SK-MEL-5 (cell line): ENCODE measurements at regions not wholly inside any gene's neighbourhood (a gene's known extent, or its start where the extent isn't known, plus 50 kb on each side); places are given as distances from the start of the nearest gene placed in this dataset.

Experiments used
- DNase-seq: peaks from one replicate; pipeline ENCODE4 v3.0.0-alpha.2; 2016; ENCODE audit warnings: low read depth, low spot score
- in situ Hi-C: cut with HindIII; loops from 2 replicates; pipeline ENCODE4 v1.10.0; 2016; ENCODE audit warnings: low sequenced_read_pairs, high pct_unique_total_duplicates, low pct_unique_long_range_greater_than_20kb

DNA sequence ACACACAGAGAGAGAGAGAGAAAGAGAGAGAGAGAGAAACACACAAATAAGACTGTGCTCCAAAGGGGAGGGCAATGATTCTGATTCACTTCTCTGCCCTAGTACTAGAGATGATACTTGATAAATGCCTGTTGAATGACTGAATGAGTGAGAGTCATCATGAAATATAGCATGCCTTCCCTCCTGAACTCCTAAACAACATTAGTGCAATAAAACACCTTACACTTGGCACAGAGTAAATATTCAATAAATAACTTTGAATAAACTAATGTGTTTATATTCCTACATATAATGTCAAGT is 511.2 kb upstream of the RAG2 start:
- DNase-seq = no peak
- in situ Hi-C loops = no loop called here

DNA sequence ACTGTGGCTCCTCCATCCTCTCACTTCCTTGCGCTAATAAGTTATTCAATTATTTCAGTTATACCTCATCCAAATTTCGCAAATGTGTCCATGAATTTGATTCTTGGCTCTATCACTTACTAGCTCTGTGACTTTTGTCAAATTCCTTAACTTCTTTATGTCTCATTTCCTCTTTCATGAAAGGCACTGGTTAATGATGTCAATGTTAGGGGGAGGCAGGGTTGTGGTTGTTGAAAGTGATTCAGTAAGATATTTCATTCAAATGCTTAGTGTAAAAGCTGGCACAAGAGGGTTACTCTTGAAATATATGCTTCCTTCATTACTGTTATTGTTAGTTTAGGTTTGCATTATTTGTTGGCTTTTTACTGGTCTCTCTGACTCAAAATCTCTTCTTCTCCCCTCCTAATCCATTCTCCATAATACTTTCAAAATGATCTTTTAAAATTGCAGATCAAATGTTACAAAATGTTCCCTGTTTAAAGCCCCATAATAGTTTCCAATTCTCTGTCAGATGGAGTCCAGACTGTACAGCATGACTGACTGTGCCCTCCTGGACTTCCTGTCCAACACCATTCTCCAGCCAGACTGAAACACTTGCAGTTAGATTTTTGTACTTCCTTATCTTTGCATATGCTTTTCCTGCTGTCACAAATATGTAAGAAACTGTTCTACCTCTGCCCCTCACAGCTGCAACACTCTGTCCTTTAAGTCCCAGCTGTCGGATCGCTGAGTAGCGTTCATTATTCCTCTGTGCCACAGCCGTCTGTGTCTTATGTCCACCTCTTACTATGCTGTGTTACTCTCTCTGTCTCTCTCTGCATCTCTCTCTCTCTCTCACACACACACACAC is 510.6 kb upstream of the RAG2 start:
- no peak for DNase-seq
- in situ Hi-C loops = no loop called here

- in situ Hi-C loops = no loop called here
- no peak for DNase-seq
Measured at GRCh38 chr11:37107831-37108230, 509.8 kb upstream of the RAG2 start.

DNA sequence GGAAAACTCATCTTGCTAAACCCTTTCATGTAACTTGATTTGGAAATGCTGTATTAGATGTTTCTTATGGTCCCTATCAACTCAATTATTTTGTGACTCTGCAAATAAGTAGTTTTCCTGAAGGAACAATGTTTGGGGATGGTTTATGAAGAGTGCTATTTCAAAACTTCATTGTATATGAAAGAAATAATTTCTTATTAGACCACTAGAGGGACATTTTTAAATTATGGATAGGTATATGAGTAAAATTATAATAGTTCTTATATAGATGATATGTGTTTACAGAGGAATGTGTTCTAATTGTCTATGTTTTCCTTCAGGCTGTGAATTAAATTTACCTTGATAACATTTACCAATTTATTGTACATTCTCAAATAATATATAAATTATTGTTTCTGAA is 509.4 kb upstream of the RAG2 start:
- DNase-seq = peak; percentile 12
- in situ Hi-C loops = no loop called here

DNA sequence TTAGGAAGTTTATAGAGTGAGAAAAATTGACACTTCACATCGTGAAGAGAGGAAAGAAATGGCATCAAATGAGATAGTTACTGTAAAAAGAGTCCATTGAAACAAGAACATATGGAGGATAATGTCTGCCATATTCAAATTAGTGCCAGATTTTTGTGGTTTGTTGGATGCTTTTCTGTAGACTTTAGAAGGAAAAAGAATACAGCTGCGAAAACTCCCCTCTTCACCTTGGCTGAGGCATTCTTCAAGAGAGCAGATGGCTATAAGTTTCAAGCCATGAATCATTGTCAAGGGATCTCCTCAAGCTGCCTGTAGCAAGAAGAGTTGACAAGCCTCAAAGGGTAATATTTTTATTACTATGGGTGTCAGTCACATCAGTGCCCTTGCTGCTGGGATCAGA is 507.4 kb upstream of the RAG2 start:
- no peak for DNase-seq
- in situ Hi-C loops = no loop called here

- in situ Hi-C loops = no loop called here
- DNase-seq = no peak
Measured at GRCh38 chr11:37104380-37104779, 506.3 kb upstream of the RAG2 start.

DNA sequence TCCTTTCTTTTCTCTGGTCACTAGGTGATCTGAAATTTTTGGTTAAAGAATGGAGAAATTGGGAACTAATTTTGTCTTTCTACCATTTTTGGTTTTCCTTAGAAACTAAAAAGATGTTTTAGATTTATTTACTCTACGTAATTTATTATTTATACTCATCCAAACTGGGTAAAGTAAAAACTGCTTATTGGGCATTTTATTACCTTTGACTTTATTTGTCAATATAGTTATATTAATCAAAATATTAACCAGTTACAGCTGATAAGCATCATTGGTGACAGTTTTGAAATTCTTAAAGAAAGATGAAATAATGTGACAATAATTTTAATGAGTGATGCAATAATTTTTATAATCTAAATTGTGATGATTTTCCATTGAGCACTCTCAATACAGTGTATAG is 502.0 kb upstream of the RAG2 start:
- DNase-seq = no peak
- in situ Hi-C loops = no loop called here

GRCh38 chr11:37092487-37092886 is 494.5 kb upstream of the RAG2 start:
- DNase-seq = no peak
- in situ Hi-C loops = no loop called here

- no peak for DNase-seq
- in situ Hi-C loops = no loop called here
Measured at GRCh38 chr11:37089439-37089838, 491.4 kb upstream of the RAG2 start.

- DNase-seq = no peak
- in situ Hi-C loops = no loop called here
Measured at GRCh38 chr11:37088573-37088910, 490.5 kb upstream of the RAG2 start.

DNA sequence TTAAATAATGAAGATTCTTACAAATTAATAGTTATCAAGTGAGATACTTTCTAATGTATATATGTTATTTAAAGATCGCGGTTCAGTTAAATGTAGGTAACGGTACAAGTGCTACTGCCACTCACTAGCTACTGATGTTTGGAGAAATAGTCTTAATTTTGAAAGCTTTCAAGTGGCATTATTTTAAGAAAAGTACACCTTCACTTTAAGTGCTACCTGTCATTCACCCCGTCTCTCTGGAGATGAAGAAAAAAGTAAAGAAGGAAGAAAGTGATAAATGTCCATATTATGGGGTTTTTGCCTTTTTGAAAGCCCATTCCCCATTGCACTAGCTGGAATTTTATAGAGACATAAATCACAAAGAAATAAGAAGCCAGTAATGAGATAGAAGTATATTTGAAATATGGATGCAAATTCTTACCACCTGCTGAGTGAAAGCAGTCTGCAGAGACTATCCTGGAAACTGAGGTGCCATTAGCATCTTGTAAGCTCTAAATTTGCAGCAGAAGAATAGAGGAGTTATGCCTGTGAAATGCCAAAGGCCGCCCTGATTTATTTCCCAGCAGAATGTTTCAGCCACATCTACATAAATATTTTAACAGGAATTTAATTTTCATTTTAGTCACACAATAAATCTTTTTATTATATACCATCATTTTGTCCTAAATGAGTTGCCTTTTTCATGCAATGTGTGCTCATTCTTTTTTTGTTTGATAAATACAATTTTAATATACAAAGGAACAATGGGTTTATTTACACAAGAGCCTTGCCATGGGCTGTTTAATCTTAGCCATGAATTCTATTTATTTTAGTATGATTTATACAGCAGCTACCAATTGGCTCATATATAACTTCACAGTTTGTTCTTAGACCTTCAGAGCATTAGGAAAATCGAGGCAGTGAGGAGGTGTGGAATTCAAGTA is 489.9 kb upstream of the RAG2 start:
- no peak for DNase-seq
- in situ Hi-C loops = no loop called here

GRCh38 chr11:37078521-37078920 is 480.5 kb upstream of the RAG2 start:
- in situ Hi-C loops = no loop called here
- DNase-seq = no peak

GRCh38 chr11:37076866-37077265 is 478.8 kb upstream of the RAG2 start:
- in situ Hi-C loops = no loop called here
- no peak for DNase-seq

DNA sequence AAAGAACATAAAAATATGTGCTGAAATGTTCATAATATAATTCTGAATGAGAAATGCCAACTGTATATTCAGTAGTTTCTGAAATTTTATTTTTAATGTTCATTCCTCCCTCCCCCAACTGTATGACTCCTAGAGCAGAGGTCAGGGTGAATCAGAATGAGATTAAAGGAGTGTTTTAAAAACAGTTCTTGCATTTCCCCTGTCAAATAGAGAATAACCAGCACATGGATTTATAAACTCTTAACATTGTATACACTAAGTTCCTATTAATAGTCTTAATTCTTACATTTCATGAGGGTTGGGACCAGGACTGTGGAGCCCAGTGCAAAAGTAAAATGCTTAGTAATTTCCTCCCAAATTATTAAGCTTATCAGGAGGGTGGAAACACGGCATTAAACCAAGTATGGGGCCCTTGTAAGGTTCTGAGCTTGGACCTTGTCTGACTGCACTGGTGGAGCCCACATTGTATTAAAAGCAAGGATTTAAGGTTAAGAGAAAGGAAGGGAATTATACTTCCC is 474.6 kb upstream of the RAG2 start:
- in situ Hi-C loops = no loop called here
- no peak for DNase-seq

DNA sequence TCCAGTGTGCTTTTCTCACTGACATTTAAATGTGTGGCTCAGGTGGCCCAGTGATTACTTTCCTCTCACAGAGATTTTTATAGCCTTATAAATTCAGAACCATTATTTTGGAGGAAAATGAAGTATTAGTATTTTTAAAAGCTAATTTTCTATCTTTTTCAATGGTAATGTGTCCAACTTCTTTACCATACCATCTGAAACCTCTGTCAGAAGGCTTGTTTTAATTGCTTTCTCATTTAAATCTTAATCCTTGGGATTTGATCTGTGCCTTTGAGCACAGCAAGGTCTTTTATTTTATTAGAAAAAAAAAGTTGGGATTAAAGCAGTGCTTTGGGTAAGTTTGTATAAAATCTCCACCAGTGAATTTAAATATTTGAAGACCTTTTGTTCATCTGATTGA is 452.3 kb upstream of the RAG2 start:
- DNase-seq = no peak
- in situ Hi-C loops = no loop called here

- DNase-seq = no peak
- in situ Hi-C loops = no loop called here
Measured at GRCh38 chr11:37040921-37041320, 442.9 kb upstream of the RAG2 start.

DNA sequence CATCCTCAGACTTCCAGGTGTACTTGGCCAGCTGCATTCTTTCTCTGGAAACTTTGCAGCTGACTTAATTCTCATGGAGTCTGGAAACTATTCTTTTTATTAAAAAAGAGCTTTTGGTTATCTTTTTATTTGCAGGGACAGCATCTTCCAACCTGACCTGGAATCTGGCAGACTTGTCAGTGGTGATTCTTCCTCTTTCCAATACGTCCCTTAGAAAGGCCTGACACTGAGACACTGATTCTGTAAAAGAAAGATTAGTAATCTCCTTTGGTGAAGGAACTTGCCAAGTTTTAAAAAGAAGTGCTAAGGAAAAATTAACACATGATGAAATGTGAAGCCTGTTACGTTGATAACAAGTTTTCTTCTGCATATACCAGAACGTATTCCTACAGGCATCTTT is 440.9 kb upstream of the RAG2 start:
- in situ Hi-C loops = no loop called here
- DNase-seq = no peak

GRCh38 chr11:37026741-37027140 is 428.7 kb upstream of the RAG2 start:
- no peak for DNase-seq
- in situ Hi-C loops = no loop called here

DNA sequence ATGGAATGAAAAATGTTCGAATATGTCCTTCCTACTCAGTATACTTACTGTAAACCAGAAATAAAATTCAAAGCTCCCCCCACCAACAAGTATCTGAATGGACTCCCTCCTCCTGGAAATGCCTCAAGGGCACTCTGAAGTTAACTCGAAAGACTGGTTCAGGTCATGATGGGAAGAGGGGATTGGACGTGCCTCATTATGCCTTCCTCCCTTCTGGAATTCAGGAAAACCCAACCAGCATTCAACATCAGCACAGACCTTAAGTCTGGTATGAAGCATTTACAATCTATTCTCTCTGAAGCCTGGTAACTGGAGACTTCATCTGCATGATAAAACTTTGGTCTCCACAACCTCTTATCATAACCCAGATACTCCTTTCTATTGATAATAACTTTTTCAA is 428.3 kb upstream of the RAG2 start:
- in situ Hi-C loops = no loop called here
- no peak for DNase-seq
